NCI-H146 (cell line): ENCODE measurements at regions not wholly inside any gene's neighbourhood (a gene's known extent, or its start where the extent isn't known, plus 50 kb on each side); places are given as distances from the start of the nearest gene placed in this dataset.

Experiments used
- DNase-seq: peaks from one replicate; lab custom pipeline; 2025; lab: John Stamatoyannopoulos, UW

DNA sequence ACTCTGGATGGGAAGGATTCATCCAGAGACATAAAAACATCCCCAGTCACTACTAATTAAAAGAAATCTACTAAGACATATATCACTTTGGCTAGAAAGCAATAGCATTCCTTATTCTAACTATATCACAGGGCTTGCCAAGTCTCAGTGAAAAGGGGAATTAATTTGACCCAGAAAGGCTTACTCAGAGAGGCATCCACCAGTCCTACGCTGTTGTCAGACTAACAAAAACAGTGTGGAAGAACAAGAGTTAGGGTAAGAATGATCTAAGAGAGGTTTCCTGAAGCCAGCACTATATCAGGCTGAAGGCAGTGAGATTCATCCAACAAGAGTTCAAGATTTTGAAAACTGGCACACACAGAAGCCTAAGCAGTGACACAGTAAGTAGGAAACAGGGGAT is 126.1 kb downstream of the GDAP2 start:
- no peak for DNase-seq

DNA sequence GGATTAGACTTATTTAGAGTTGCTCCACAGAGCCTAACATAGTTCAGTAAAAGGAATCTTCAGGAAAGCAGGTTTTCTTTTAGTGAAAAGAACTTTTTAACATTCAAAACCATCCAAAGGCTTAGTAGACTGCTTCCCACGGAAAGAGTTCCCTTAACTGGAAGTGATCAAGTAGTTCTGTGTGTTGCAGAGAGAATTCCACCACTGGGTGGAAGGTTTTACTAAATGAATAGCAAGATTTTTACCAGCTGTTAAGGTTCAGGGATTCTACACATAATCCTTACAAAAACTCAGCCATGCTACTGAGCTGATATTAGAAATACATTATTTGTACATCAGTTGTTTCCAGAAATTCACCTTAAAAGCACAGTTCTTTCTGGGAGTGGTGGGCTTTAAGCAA is 119.7 kb downstream of the GDAP2 start:
- no peak for DNase-seq

GRCh38 chr1:117810553-117810952 is 118.9 kb downstream of the GDAP2 start:
- DNase-seq = no peak

DNA sequence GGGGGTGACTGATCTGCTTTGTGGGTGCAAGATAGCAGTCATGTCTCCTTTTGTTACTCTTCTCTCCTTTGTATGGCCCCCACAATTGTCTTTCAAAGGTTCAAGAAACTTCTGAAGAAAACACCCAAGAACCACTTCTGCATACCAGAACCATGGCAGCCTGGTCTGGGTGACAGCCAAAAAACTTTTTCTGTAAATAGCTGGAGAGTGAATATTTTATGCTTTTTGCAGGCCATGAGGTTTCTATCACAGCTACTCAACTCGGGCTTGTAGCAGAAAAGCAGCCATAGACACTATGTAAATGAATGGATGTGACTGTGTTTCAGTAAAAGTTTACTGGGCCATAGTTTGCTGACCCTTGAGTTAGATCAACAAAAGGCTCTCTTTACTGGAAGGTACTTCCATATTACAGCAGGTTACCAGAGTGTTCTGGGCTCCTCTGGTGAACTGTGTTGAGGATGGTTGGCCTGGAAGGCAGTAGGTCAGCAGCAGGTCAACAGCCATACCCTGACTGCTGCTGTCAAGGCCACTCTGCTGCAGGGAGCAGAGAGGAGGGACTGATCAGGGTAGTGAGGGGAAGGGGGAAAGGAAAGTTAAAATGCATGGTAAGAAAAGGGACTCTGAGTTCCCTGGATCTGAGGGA is 116.4 kb downstream of the GDAP2 start:
- no peak for DNase-seq
